K562 (cell line): ENCODE measurements at regions not wholly inside any gene's neighbourhood (a gene's known extent, or its start where the extent isn't known, plus 50 kb on each side); places are given as distances from the start of the nearest gene placed in this dataset.
"Not testable (repeated sequence)": the region's sequence is repeated elsewhere in the genome, so short reads cannot be mapped to it uniquely, and the experiment has no call there.

ENCODE experiments used
- ATAC-seq: fragments of 200-7000 bp; cut with Tn5 transposase; 3 replicates; pipeline ENCODE4 v1.9.1; 2020; ENCODE audit warnings: moderate library complexity
- BruUV-seq: library from RNA; stranded (reverse); fragments of 400-500 nt; replicated peaks from 2 replicates; lab custom pipeline; 2021; lab: Mats Ljungman, UMichigan
- CTCF ChIA-PET: fragments of 300-600 bp; formaldehyde crosslinking; extraction: SDS; loops from one replicate; lab custom pipeline; 2021; ENCODE audit warnings: low intra/inter-chr PET ratio; lab: Yijun Ruan, JAX
- POLR2A ChIA-PET: fragments of 300-600, 350-650 bp; sonication (Branson Sonifier 250); formaldehyde crosslinking; extraction: SDS; loops from one replicate; lab custom pipeline; 2021; ENCODE audit warnings: antibody characterized with exemption, inconsistent platforms; lab: Yijun Ruan, JAX
- DNase-seq, 4 experiments: peaks; one replicate each; pipeline versions ENCODE4 v3.0.0 to v3.0.0-alpha.2; 2011 to 2018; ENCODE audit warnings: low spot score in 3 of 4, mixed read lengths in 3 of 4; ENCODE audit errors: extremely low read depth in 1 of 4
- FAIRE-seq: peaks from 2 replicates; lab custom pipeline; 2011; peaks lifted over from hg19 to GRCh38; lab: Jason Lieb, UNC
- H2AFZ ChIP-seq: 2 replicates; pipeline ENCODE4 v1.6.0; 2011; ENCODE audit warnings: low read depth, low read length, control low read depth, inconsistent platforms
- H3K27ac ChIP-seq: fragments of 200-600 bp; 3 replicates; pipeline ENCODE4 v1.8.0; 2011; ENCODE audit warnings: low read depth, mild to moderate bottlenecking, control low read depth, inconsistent platforms, low read length, moderate library complexity, mixed read lengths; ENCODE audit errors: extremely low read depth
- H3K27me3 ChIP-seq, 2 experiments: fragments of 300-600 bp in 1 of 2; 2 replicates in 1 of 2; 3 replicates in 1 of 2; pipeline versions ENCODE4 v1.6.0 to v1.8.0; 2011; ENCODE audit warnings: inconsistent platforms in 2 of 2, low read length in 2 of 2, mild to moderate bottlenecking in 1 of 2, mixed read lengths in 1 of 2, moderate library complexity in 1 of 2; ENCODE audit not compliant: control insufficient read depth in 2 of 2, insufficient read depth in 2 of 2
- H3K36me3 ChIP-seq: fragments of 300-600 bp; 3 replicates; pipeline ENCODE4 v1.8.0; 2011; ENCODE audit warnings: mild to moderate bottlenecking, low read length, inconsistent platforms; ENCODE audit not compliant: control insufficient read depth, insufficient read depth
- H3K4me1 ChIP-seq, 2 experiments: fragments of 200-600 bp in 1 of 2; replicated peaks in 1 of 2; 2 replicates in 1 of 2; 3 replicates in 1 of 2; pipeline versions ENCODE4 v1.5.1 to v1.8.0; 2011; ENCODE audit warnings: inconsistent platforms in 2 of 2, low read length in 2 of 2, mild to moderate bottlenecking in 1 of 2, mixed read lengths in 1 of 2, moderate library complexity in 1 of 2; ENCODE audit not compliant: control insufficient read depth in 2 of 2, insufficient read depth in 2 of 2
- H3K4me2 ChIP-seq: 2 replicates; pipeline ENCODE4 v1.6.1; 2011; ENCODE audit warnings: low read length, control low read depth, inconsistent platforms, mixed read lengths; ENCODE audit not compliant: insufficient read depth
- H3K4me3 ChIP-seq: fragments of 200-600 bp; sonication (generic), shearing (Covaris generic); 2 replicates; pipeline ENCODE4 v1.5.1; 2016; ENCODE audit warnings: control low read depth, inconsistent platforms
- H3K79me2 ChIP-seq: fragments of 200-600 bp; 3 replicates; pipeline ENCODE4 v1.8.0; 2011; ENCODE audit warnings: low read length, inconsistent platforms; ENCODE audit not compliant: control insufficient read depth, insufficient read depth
- H3K9ac ChIP-seq, 2 experiments: 2 replicates each; pipeline versions ENCODE4 v1.6.0 to v1.6.1; 2011; ENCODE audit warnings: low read depth in 2 of 2, low read length in 2 of 2, control low read depth in 1 of 2, inconsistent platforms in 1 of 2, mild to moderate bottlenecking in 1 of 2, mixed read lengths in 1 of 2; ENCODE audit not compliant: insufficient read depth in 1 of 2
- H3K9me1 ChIP-seq: one replicate; pipeline ENCODE4 v1.6.0; 2011; ENCODE audit warnings: inconsistent platforms, mild to moderate bottlenecking, low read length, moderate library complexity; ENCODE audit not compliant: control insufficient read depth, insufficient read depth
- H3K9me3 ChIP-seq: replicated peaks from 2 replicates; pipeline ENCODE4 v1.5.1; 2011; ENCODE audit warnings: low read depth, low read length, inconsistent platforms; ENCODE audit not compliant: control insufficient read depth, insufficient read depth
- H4K20me1 ChIP-seq: replicated peaks from 2 replicates; pipeline ENCODE4 v1.6.1; 2011; ENCODE audit warnings: low read length, inconsistent platforms, mixed read lengths; ENCODE audit not compliant: control insufficient read depth, insufficient read depth
- WGBS: fragments of 100-300 bp; shearing (Covaris generic); methylation state at CpG from one replicate; pipeline ENCODE4 v1.1.6; 2016; ENCODE audit warnings: low coverage, mixed read lengths; ENCODE audit not compliant: insufficient coverage; ENCODE audit errors: missing lambda C conversion rate; 5-methylcytosine and 5-hydroxymethylcytosine counted together
- in situ Hi-C: fragments of 300-500 bp; cut with MboI; formaldehyde crosslinking; loops from 4 replicates; pipeline ENCODE4 v1.15.0; 2018; ENCODE audit warnings: inconsistent platforms, mixed read lengths
- intact Hi-C: fragments of 100-400 bp; cut with micrococcal nuclease; formaldehyde crosslinking; loops from 2 replicates; pipeline ENCODE4 v1.14.2; 2022

DNA sequence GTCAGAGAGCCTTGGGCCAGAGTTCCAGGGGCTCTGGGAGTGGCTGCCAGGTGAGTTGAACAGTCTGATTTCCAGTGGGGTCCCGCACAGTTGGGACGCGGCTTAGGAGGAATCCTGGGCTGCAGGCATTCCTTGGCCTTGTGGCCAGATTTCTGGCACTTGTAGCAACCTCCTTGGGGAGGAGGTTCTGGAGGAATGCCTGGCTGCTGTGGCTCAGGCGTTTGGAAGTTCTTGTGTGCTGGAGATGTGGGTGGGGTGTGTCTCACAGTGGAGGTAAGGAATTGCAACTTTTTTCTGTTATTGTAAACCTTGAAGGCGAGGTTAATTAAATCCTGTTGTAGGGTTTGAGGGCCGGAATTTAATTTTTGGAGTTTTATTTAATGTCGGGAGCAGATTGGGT, 780.2 kb downstream of the ZNF385D start:
- CTCF ChIA-PET, H4K20me1 ChIP-seq, H3K9me3 ChIP-seq, H3K9ac ChIP-seq, intact Hi-C loops, H3K4me2 ChIP-seq, ATAC-seq, FAIRE-seq, H3K9me1 ChIP-seq, H3K27ac ChIP-seq, DNase-seq, H3K79me2 ChIP-seq, BruUV-seq, H3K27me3 ChIP-seq, H3K4me3 ChIP-seq, H3K36me3 ChIP-seq, H2AFZ ChIP-seq, in situ Hi-C loops: not testable (repeated sequence)
- WGBS, result 21% methylated on average over 7 of the region's 7 CpGs
- POLR2A ChIA-PET, result interaction anchor here (0.6 kb wide), 1 partner anchor 65 kb away, joined by 3 read pairs; no protein-coding TSS in a partner anchor
- H3K4me1 ChIP-seq, result peaks cover 0 to 10% of the 10 kb centered on the region in 2 experiments; a peak in 3 of 5 replicates

DNA sequence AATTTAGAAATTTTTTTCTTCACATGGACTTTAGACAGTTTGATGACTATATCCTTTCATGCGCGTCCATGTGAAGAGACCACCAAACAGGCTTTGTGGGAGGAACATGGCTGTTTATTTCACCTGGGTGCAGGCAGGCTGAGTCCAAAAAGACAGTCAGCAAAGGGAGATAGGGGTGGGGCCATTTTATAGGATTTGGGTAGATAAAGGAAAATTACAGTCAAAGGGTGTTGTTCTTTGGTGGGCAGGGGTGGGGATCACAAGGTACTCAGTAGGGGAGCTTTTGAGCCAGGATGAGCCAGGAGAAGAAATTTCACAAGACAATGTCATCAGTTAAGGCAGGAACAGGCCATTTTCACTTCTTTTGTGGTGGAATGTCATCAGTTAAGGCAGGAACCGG, 781.5 kb upstream of the SGO1 start:
- not testable (repeated sequence) for FAIRE-seq, BruUV-seq

More for the DNA sequence above, 781.5 kb upstream of the SGO1 start:
- H3K4me3 ChIP-seq, H4K20me1 ChIP-seq, H3K9ac ChIP-seq, H3K4me2 ChIP-seq, H3K79me2 ChIP-seq, H3K27ac ChIP-seq, POLR2A ChIA-PET, intact Hi-C loops, H3K27me3 ChIP-seq, H3K9me1 ChIP-seq, ATAC-seq, H3K9me3 ChIP-seq, H3K36me3 ChIP-seq, in situ Hi-C loops, H3K4me1 ChIP-seq, CTCF ChIA-PET, DNase-seq: not testable (repeated sequence)
- peak overlapping the region; percentile 55; the same call in 1 of the 2 replicates for H2AFZ ChIP-seq
- 33% methylated on average over 2 of the region's 3 CpGs for WGBS
